Stimulated activated CD4-positive, alpha-beta T cell treated with anti-CD3 and anti-CD28 coated beads, TNF-alpha, amount 100 ng/mL, for 1 hour (primary cell): ENCODE measurements at regions not wholly inside any gene's neighbourhood (a gene's known extent, or its start where the extent isn't known, plus 50 kb on each side); places are given as distances from the start of the nearest gene placed in this dataset.

Experiments
- DNase-seq, 3 donors: peaks; one replicate each; pipeline ENCODE4 v3.0.0-alpha.2; 2020; ENCODE audit warnings: low read depth in 3 of 3, low spot score in 1 of 3

GRCh38 chr17:77306790-77307478 lies 166.2 kb downstream of the SEC14L1 start:
- DNase-seq = no peak

GRCh38 chr17:77307479-77308198 lies 166.9 kb downstream of the SEC14L1 start:
- no peak for DNase-seq

GRCh38 chr17:77308861-77309726 lies 168.3 kb downstream of the SEC14L1 start:
- no peak for DNase-seq

- no peak for DNase-seq
Observed at GRCh38 chr17:77310336-77310735, 169.6 kb downstream of the SEC14L1 start.

- DNase-seq = no peak
Observed at GRCh38 chr17:77311371-77311981, 170.7 kb downstream of the SEC14L1 start.

- no peak for DNase-seq
Observed at GRCh38 chr17:77312061-77312701, 171.4 kb downstream of the SEC14L1 start.

- DNase-seq = no peak
Observed at GRCh38 chr17:77312786-77313599, 172.2 kb downstream of the SEC14L1 start.

GRCh38 chr17:77313831-77314230 lies 173.1 kb downstream of the SEC14L1 start:
- no peak for DNase-seq

GRCh38 chr17:77314601-77315000 lies 173.8 kb downstream of the SEC14L1 start:
- no peak for DNase-seq

GRCh38 chr17:77315010-77315409 lies 174.2 kb downstream of the SEC14L1 start:
- no peak for DNase-seq

- DNase-seq = no peak
Observed at GRCh38 chr17:77315551-77316190, 174.9 kb downstream of the SEC14L1 start.

- no peak for DNase-seq
Observed at GRCh38 chr17:77316191-77316641, 175.4 kb downstream of the SEC14L1 start.

- DNase-seq = no peak
Observed at GRCh38 chr17:77316651-77317050, 175.9 kb downstream of the SEC14L1 start.

GRCh38 chr17:77317091-77317750 lies 176.5 kb downstream of the SEC14L1 start:
- no peak for DNase-seq

- no peak for DNase-seq
Observed at GRCh38 chr17:77318021-77318420, 177.3 kb downstream of the SEC14L1 start.

GRCh38 chr17:77318491-77319210 lies 177.9 kb downstream of the SEC14L1 start:
- no peak for DNase-seq

GRCh38 chr17:77319211-77320043 lies 178.7 kb downstream of the SEC14L1 start:
- peak in 2 of 3 donors; percentile 44 to 47 for DNase-seq
